Stimulated activated memory B cell treated with anti-CD40 and anti-IgM and Interleukin-4, amounts not matched to agents 10 μg/mL and 1 μg/mL and 100 μg/mL, for 72 hours (primary cell): ENCODE measurements at regions not wholly inside any gene's neighbourhood (a gene's known extent, or its start where the extent isn't known, plus 50 kb on each side); places are given as distances from the start of the nearest gene placed in this dataset.

Experiments used
- ATAC-seq: fragments of 150-1000 bp; cut with Tn5 transposase; 2 replicates; pipeline ENCODE4 v1.10.0; 2021
- H3K27ac Mint-ChIP-seq: one replicate; pipeline ENCODE4 v1.8.0; 2022; ENCODE audit warnings: mild to moderate bottlenecking, mixed read lengths
- H3K27me3 Mint-ChIP-seq: one replicate; pipeline ENCODE4 v1.8.0; 2022; ENCODE audit warnings: mixed read lengths
- H3K36me3 Mint-ChIP-seq: one replicate; pipeline ENCODE4 v1.8.0; 2022; ENCODE audit warnings: mixed read lengths
- H3K4me1 Mint-ChIP-seq: one replicate; pipeline ENCODE4 v1.8.0; 2022; ENCODE audit warnings: mixed read lengths
- H3K4me3 Mint-ChIP-seq: one replicate; pipeline ENCODE4 v1.8.0; 2022; ENCODE audit warnings: mild to moderate bottlenecking, moderate library complexity, mixed read lengths
- H3K9me3 Mint-ChIP-seq: one replicate; pipeline ENCODE4 v1.8.0; 2022; ENCODE audit warnings: mixed read lengths

- Mint-ChIP-seq H3K27me3 (peaks cover 9% of the 10 kb centered on the region), H3K27ac (no peak overlapping the region), H3K4me3 (no peak overlapping the region), H3K36me3 (no peaks in the 10 kb centered on the region), H3K9me3 (no peaks in the 10 kb centered on the region), H3K4me1 (no peaks in the 10 kb centered on the region)
- ATAC-seq: no peak
Observed at GRCh38 chr5:142473038-142473437, 148.2 kb upstream of the SPRY4 start.

GRCh38 chr5:142472306-142472951, 147.6 kb upstream of the SPRY4 start:
- no peaks in the 10 kb centered on the region for H3K36me3 Mint-ChIP-seq
- no peak for ATAC-seq

GRCh38 chr5:142466195-142466971, 141.6 kb upstream of the SPRY4 start:
- no peaks in the 10 kb centered on the region for H3K4me1 Mint-ChIP-seq

More at GRCh38 chr5:142472306-142472951, 147.6 kb upstream of the SPRY4 start:
- no peak overlapping the region for H3K4me3 Mint-ChIP-seq
- no peak overlapping the region for H3K27ac Mint-ChIP-seq
- no peaks in the 10 kb centered on the region for H3K4me1 Mint-ChIP-seq
- no peaks in the 10 kb centered on the region for H3K9me3 Mint-ChIP-seq
- peaks cover 9% of the 10 kb centered on the region for H3K27me3 Mint-ChIP-seq

GRCh38 chr5:142465476-142465875, 140.7 kb upstream of the SPRY4 start:
- Mint-ChIP-seq H3K9me3 (no peaks in the 10 kb centered on the region), H3K27me3 (peaks cover 32% of the 10 kb centered on the region), H3K4me3 (no peak overlapping the region), H3K4me1 (no peaks in the 10 kb centered on the region), H3K36me3 (no peaks in the 10 kb centered on the region), H3K27ac (no peak overlapping the region)
- ATAC-seq: no peak

More at GRCh38 chr5:142466195-142466971, 141.6 kb upstream of the SPRY4 start:
- Mint-ChIP-seq H3K9me3 (no peaks in the 10 kb centered on the region), H3K27ac (no peak overlapping the region), H3K36me3 (no peaks in the 10 kb centered on the region), H3K4me3 (no peak overlapping the region), H3K27me3 (peaks cover 32% of the 10 kb centered on the region)
- no peak for ATAC-seq

GRCh38 chr5:142463904-142464303, 139.1 kb upstream of the SPRY4 start:
- no peaks in the 10 kb centered on the region for H3K4me1 Mint-ChIP-seq

GRCh38 chr5:142461028-142461590, 136.3 kb upstream of the SPRY4 start:
- Mint-ChIP-seq H3K9me3 (peaks cover 8% of the 10 kb centered on the region), H3K4me3 (no peak overlapping the region), H3K4me1 (no peaks in the 10 kb centered on the region), H3K36me3 (no peaks in the 10 kb centered on the region), H3K27me3 (peaks cover 32% of the 10 kb centered on the region), H3K27ac (no peak overlapping the region)
- no peak for ATAC-seq

More at GRCh38 chr5:142463904-142464303, 139.1 kb upstream of the SPRY4 start:
- ATAC-seq: no peak
- Mint-ChIP-seq H3K36me3 (no peaks in the 10 kb centered on the region), H3K27ac (no peak overlapping the region), H3K4me3 (no peak overlapping the region), H3K27me3 (peaks cover 32% of the 10 kb centered on the region), H3K9me3 (peaks cover 1% of the 10 kb centered on the region)

- H3K4me3 Mint-ChIP-seq: no peak overlapping the region
- H3K9me3 Mint-ChIP-seq: peaks cover 8% of the 10 kb centered on the region
- H3K36me3 Mint-ChIP-seq: no peaks in the 10 kb centered on the region
- no peak for ATAC-seq
- no peaks in the 10 kb centered on the region for H3K4me1 Mint-ChIP-seq
- peaks cover 20% of the 10 kb centered on the region for H3K27me3 Mint-ChIP-seq
- no peak overlapping the region for H3K27ac Mint-ChIP-seq
Observed at GRCh38 chr5:142459209-142459608, 134.4 kb upstream of the SPRY4 start.

- H3K27ac Mint-ChIP-seq: no peak overlapping the region
- H3K4me1 Mint-ChIP-seq: no peaks in the 10 kb centered on the region
- no peak for ATAC-seq
- no peaks in the 10 kb centered on the region for H3K36me3 Mint-ChIP-seq
- no peak overlapping the region for H3K4me3 Mint-ChIP-seq
- peaks cover 10% of the 10 kb centered on the region for H3K9me3 Mint-ChIP-seq
- peaks cover 15% of the 10 kb centered on the region for H3K27me3 Mint-ChIP-seq
Observed at GRCh38 chr5:142455856-142456255, 131.0 kb upstream of the SPRY4 start.

- H3K9me3 Mint-ChIP-seq: peaks cover 21% of the 10 kb centered on the region
- peaks cover 33% of the 10 kb centered on the region for H3K27me3 Mint-ChIP-seq
- H3K4me3 Mint-ChIP-seq: no peak overlapping the region
- H3K36me3 Mint-ChIP-seq: no peaks in the 10 kb centered on the region
- ATAC-seq: no peak
- no peaks in the 10 kb centered on the region for H3K4me1 Mint-ChIP-seq
- no peak overlapping the region for H3K27ac Mint-ChIP-seq
Observed at GRCh38 chr5:142453932-142454331, 129.1 kb upstream of the SPRY4 start.

GRCh38 chr5:142450419-142450818, 125.6 kb upstream of the SPRY4 start:
- H3K27ac Mint-ChIP-seq: no peak overlapping the region
- H3K4me1 Mint-ChIP-seq: no peaks in the 10 kb centered on the region
- no peaks in the 10 kb centered on the region for H3K36me3 Mint-ChIP-seq
- peaks cover 19% of the 10 kb centered on the region for H3K9me3 Mint-ChIP-seq
- peaks cover 43% of the 10 kb centered on the region for H3K27me3 Mint-ChIP-seq
- no peak for ATAC-seq
- no peak overlapping the region for H3K4me3 Mint-ChIP-seq

- H3K9me3 Mint-ChIP-seq: peaks cover 19% of the 10 kb centered on the region
- no peaks in the 10 kb centered on the region for H3K36me3 Mint-ChIP-seq
- H3K4me1 Mint-ChIP-seq: no peaks in the 10 kb centered on the region
- H3K27me3 Mint-ChIP-seq: peaks cover 41% of the 10 kb centered on the region
- H3K4me3 Mint-ChIP-seq: no peak overlapping the region
- ATAC-seq: no peak
- H3K27ac Mint-ChIP-seq: no peak overlapping the region
Observed at GRCh38 chr5:142447887-142448286, 123.1 kb upstream of the SPRY4 start.

GRCh38 chr5:142446960-142447279, 122.1 kb upstream of the SPRY4 start:
- peaks cover 31% of the 10 kb centered on the region for H3K27me3 Mint-ChIP-seq

GRCh38 chr5:142446131-142446959, 121.5 kb upstream of the SPRY4 start:
- Mint-ChIP-seq H3K27ac (no peak overlapping the region), H3K4me1 (no peaks in the 10 kb centered on the region), H3K36me3 (no peaks in the 10 kb centered on the region), H3K4me3 (no peak overlapping the region), H3K27me3 (peaks cover 32% of the 10 kb centered on the region), H3K9me3 (peaks cover 19% of the 10 kb centered on the region)
- ATAC-seq: no peak

More at GRCh38 chr5:142446960-142447279, 122.1 kb upstream of the SPRY4 start:
- H3K9me3 Mint-ChIP-seq: peaks cover 19% of the 10 kb centered on the region
- H3K4me1 Mint-ChIP-seq: no peaks in the 10 kb centered on the region
- no peak overlapping the region for H3K4me3 Mint-ChIP-seq
- H3K27ac Mint-ChIP-seq: no peak overlapping the region
- no peak for ATAC-seq
- no peaks in the 10 kb centered on the region for H3K36me3 Mint-ChIP-seq

GRCh38 chr5:142445266-142445665, 120.4 kb upstream of the SPRY4 start:
- no peaks in the 10 kb centered on the region for H3K4me1 Mint-ChIP-seq
- H3K27ac Mint-ChIP-seq: no peak overlapping the region
- peaks cover 35% of the 10 kb centered on the region for H3K27me3 Mint-ChIP-seq
- peaks cover 13% of the 10 kb centered on the region for H3K9me3 Mint-ChIP-seq
- ATAC-seq: no peak
- no peaks in the 10 kb centered on the region for H3K36me3 Mint-ChIP-seq
- no peak overlapping the region for H3K4me3 Mint-ChIP-seq

- Mint-ChIP-seq H3K4me1 (peaks cover 6% of the 10 kb centered on the region), H3K27ac (no peak overlapping the region), H3K9me3 (no peaks in the 10 kb centered on the region), H3K27me3 (peaks cover 38% of the 10 kb centered on the region), H3K4me3 (no peak overlapping the region), H3K36me3 (no peaks in the 10 kb centered on the region)
- ATAC-seq: no peak
Observed at GRCh38 chr5:142441616-142442015, 116.8 kb upstream of the SPRY4 start.
